HEK293T (cell line): ENCODE measurements at regions not wholly inside any gene's neighbourhood (a gene's known extent, or its start where the extent isn't known, plus 50 kb on each side); places are given as distances from the start of the nearest gene placed in this dataset.
"Not testable (repeated sequence)": the region's sequence is repeated elsewhere in the genome, so short reads cannot be mapped to it uniquely, and the experiment has no call there.

Source experiments
- CTCF ChIA-PET: fragments of 350-600 bp; formaldehyde crosslinking; extraction: SDS; loops from one replicate; lab custom pipeline; 2021; ENCODE audit warnings: antibody characterized with exemption, inconsistent platforms; lab: Yijun Ruan, JAX
- POLR2A ChIA-PET: fragments of 350-600 bp; formaldehyde crosslinking; extraction: SDS; loops from one replicate; lab custom pipeline; 2020; ENCODE audit warnings: antibody characterized with exemption, inconsistent platforms; lab: Yijun Ruan, JAX
- DNase-seq: peaks from one replicate; pipeline ENCODE4 v3.0.0; 2012; ENCODE audit warnings: mixed read lengths; ENCODE audit errors: extremely low spot score
- ARNT ChIP-seq: fragments of 450-650 bp; IDR thresholded peaks from 2 replicates; pipeline ENCODE4 v1.6.1; 2017; ENCODE audit warnings: mild to moderate bottlenecking
- BHLHE40 ChIP-seq: fragments of 450-650 bp; IDR thresholded peaks from 2 replicates; pipeline ENCODE4 v1.6.1; 2016; ENCODE audit warnings: mild to moderate bottlenecking, moderate library complexity, borderline replicate concordance
- CTBP1 ChIP-seq: fragments of 450-650 bp; IDR thresholded peaks from 2 replicates; pipeline ENCODE4 v1.6.1; 2016; ENCODE audit warnings: borderline replicate concordance
- ELF4 ChIP-seq: fragments of 450-650 bp; IDR thresholded peaks from 2 replicates; pipeline ENCODE4 v1.6.1; 2017; ENCODE audit warnings: antibody characterized with exemption
- FOXA1 ChIP-seq: fragments of 450-650 bp; IDR thresholded peaks from 2 replicates; pipeline ENCODE4 v1.6.1; 2016; ENCODE audit warnings: mild to moderate bottlenecking
- FOXK2 ChIP-seq: fragments of 450-650 bp; IDR thresholded peaks from 2 replicates; pipeline ENCODE4 v1.6.1; 2016; ENCODE audit warnings: mild to moderate bottlenecking
- FOXM1 ChIP-seq: fragments of 450-650 bp; IDR thresholded peaks from 2 replicates; pipeline ENCODE4 v1.6.1; 2017; ENCODE audit warnings: mild to moderate bottlenecking, borderline replicate concordance
- HDGF ChIP-seq: fragments of 450-650 bp; IDR thresholded peaks from 2 replicates; pipeline ENCODE4 v1.6.1; 2017; ENCODE audit warnings: antibody characterized with exemption, borderline replicate concordance
- L3MBTL2 ChIP-seq: fragments of 450-650 bp; conservative IDR thresholded peaks from 2 replicates; pipeline ENCODE4 v1.6.1; 2016; ENCODE audit warnings: mild to moderate bottlenecking
- LEF1 ChIP-seq: fragments of 450-650 bp; IDR thresholded peaks from 2 replicates; pipeline ENCODE4 v1.6.1; 2017; ENCODE audit warnings: mild to moderate bottlenecking, borderline replicate concordance
- NFRKB ChIP-seq: fragments of 450-650 bp; IDR thresholded peaks from 2 replicates; pipeline ENCODE4 v1.6.1; 2016; ENCODE audit warnings: mild to moderate bottlenecking, moderate library complexity
- SP1 ChIP-seq: fragments of 450-650 bp; IDR thresholded peaks from 2 replicates; pipeline ENCODE4 v1.6.1; 2017
- SUZ12 ChIP-seq: fragments of 450-650 bp; IDR thresholded peaks from 2 replicates; pipeline ENCODE4 v1.6.1; 2016; ENCODE audit warnings: mild to moderate bottlenecking
- TARDBP ChIP-seq: fragments of 450-650 bp; IDR thresholded peaks from 2 replicates; pipeline ENCODE4 v1.6.1; 2016
- ZNF384 ChIP-seq: fragments of 450-650 bp; IDR thresholded peaks from 2 replicates; pipeline ENCODE4 v1.6.1; 2016
- TF ChIP-seq, protein P1 (sequence below): fragments of 450-650 bp; IDR thresholded peaks from 2 replicates; pipeline ENCODE4 v1.6.1; 2016

- no peak for DNase-seq
- ChIA-PET POLR2A (no interaction called here), CTCF (interaction anchor here (1.8 kb wide), 1 partner anchor 191 kb away, joined by 6 read pairs; no protein-coding TSS in a partner anchor)
- no peak for TF ChIP-seq NFRKB
- TF ChIP-seq BHLHE40: no peak
- TF ChIP-seq LEF1: no peak
- no peak for TF ChIP-seq CTBP1
- TF ChIP-seq HDGF: no peak
- TF ChIP-seq, protein P1, sequence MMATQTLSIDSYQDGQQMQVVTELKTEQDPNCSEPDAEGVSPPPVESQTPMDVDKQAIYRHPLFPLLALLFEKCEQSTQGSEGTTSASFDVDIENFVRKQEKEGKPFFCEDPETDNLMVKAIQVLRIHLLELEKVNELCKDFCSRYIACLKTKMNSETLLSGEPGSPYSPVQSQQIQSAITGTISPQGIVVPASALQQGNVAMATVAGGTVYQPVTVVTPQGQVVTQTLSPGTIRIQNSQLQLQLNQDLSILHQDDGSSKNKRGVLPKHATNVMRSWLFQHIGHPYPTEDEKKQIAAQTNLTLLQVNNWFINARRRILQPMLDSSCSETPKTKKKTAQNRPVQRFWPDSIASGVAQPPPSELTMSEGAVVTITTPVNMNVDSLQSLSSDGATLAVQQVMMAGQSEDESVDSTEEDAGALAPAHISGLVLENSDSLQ: no peak
- TF ChIP-seq FOXM1: no peak
- no peak for TF ChIP-seq L3MBTL2
- no peak for TF ChIP-seq FOXK2
- TF ChIP-seq ARNT: no peak
- TF ChIP-seq ZNF384: no peak
- no peak for TF ChIP-seq ELF4
- TF ChIP-seq SP1: no peak
- no peak for TF ChIP-seq SUZ12
Observed at GRCh38 chr4:1547131-1547855, 136.8 kb downstream of the FAM53A start.

DNA sequence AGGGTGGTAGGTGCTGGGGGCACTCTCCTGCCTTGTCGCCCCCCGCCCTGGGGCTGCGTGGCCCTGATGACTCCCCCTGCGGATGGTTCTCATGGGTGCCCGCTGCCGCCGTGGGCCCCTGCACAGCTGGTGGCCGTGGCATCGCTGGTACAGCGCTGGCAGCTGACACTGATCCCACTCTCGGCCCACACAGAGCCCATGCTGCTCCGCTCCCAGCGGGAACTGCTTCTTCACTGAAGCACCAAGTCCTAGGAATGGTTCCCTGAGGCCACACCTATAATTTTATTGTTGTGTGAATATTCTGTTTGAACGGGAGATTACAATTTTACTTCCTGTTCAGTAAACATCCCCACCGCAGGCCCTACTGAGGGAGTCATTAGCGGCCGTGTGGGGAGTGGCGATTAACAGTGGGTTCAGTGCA is 138.6 kb upstream of the NKX1-1 start:
- TF ChIP-seq SUZ12 (no peak), ARNT (no peak), FOXM1 (no peak), NFRKB (no peak), L3MBTL2 (no peak), TARDBP (no peak), BHLHE40 (no peak)
- DNase-seq: no peak
- CTCF ChIA-PET: no interaction called here
- POLR2A ChIA-PET: no interaction called here

DNA sequence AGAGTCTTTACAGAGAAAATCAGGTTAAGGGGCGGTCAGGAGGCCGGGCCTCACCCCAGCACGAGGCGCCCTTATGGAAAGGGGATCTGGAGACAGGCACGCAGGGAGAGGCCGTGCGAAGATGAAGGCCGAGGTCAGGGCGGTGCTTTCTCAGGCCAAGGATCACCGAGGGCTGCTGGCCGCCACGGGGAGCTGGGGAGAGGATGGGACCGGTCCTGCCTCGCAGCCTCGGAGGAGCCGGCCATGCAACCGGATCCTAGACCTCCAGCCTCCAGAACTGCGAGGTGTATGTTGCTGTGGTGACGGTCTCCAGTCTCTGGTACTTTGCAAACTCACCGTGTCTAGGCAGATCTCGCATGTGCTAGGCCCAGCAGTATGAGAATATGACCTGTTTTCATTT is 138.2 kb upstream of the NKX1-1 start:
- POLR2A ChIA-PET, DNase-seq, CTCF ChIA-PET: not testable (repeated sequence)

DNA sequence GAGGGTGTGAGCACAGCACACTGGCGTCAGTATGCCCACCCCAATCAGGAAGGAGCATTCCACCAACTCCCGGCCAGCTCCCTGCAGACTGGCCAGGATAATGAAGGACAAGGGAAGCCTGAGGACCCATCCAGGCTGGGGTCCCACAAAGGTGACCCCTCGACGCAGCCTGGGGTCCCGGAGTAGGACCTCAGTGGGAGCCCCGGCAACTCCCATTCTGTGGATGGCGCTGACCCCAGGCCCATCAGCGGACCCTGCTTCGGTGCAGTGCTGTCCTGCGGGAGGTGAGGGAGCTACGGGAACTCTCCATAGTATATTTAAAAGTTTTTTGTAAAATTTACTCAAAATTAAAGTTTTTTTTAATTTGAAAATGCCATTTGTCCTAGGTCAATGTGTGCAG is 137.7 kb upstream of the NKX1-1 start:
- ChIA-PET POLR2A (no interaction called here), CTCF (no interaction called here)
- TF ChIP-seq, protein P1: no peak
- TF ChIP-seq CTBP1: no peak
- no peak for TF ChIP-seq ARNT
- TF ChIP-seq ELF4: no peak
- TF ChIP-seq BHLHE40: no peak
- TF ChIP-seq NFRKB: no peak
- no peak for TF ChIP-seq SP1
- TF ChIP-seq FOXA1: no peak
- no peak for TF ChIP-seq ZNF384
- no peak for TF ChIP-seq SUZ12
- no peak for TF ChIP-seq FOXM1
- no peak for TF ChIP-seq L3MBTL2
- no peak for TF ChIP-seq FOXK2
- TF ChIP-seq LEF1: no peak
- no peak for DNase-seq

- ChIA-PET CTCF (no interaction called here), POLR2A (no interaction called here)
- DNase-seq: no peak
- no peak for TF ChIP-seq LEF1
- TF ChIP-seq ZNF384: no peak
- no peak for TF ChIP-seq FOXM1
- TF ChIP-seq SUZ12: no peak
- no peak for TF ChIP-seq FOXK2
- TF ChIP-seq ELF4: no peak
- TF ChIP-seq, protein P1: no peak
- TF ChIP-seq L3MBTL2: no peak
- TF ChIP-seq TARDBP: no peak
Observed at GRCh38 chr4:1543561-1543960, 137.3 kb upstream of the NKX1-1 start.

DNA sequence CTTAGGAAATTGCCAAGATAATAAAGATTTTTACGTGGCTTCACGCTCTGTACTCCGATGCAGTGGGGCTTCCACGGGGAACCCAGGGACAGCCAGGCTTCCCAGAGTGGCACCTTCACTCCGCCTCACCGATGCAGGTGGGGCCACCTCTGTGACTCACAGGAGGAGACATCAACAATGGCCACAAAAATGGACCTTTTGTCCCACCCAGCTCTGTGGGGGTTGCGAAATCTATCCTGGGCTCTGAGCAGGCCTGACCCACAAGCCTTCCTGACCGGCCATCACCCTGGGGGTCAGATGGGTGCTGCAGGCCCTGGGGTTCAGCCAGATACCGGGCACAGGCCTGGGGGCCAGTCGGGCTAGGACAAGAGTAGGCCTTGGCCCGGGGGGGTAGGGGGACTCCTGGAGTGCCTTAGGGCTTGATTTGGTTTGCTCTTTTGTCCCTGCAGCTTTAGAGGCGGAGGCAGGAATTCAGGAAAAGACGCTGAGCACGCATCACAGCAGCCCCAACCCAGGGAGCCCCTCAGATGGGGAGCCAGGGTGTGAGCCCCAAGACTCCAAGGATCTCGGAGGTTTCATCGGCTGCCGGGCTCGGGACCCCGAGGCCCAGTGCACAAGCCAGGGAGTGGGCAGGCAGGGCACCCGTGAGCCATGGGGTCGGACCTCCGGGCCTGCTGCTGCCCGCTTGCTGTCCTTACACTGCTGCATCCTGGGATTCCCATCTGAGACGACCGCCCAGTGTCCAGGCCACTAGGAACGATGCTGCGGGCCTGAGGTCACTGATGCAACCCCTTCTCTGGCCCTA is 136.5 kb upstream of the NKX1-1 start:
- DNase-seq: no peak
- TF ChIP-seq HDGF (no peak), BHLHE40 (no peak), SP1 (no peak), SUZ12 (no peak), ZNF384 (no peak), FOXK2 (no peak), CTBP1 (no peak)
- POLR2A ChIA-PET: no interaction called here
- CTCF ChIA-PET: no interaction called here

GRCh38 chr4:1542226-1542490 is 135.9 kb upstream of the NKX1-1 start:
- CTCF ChIA-PET: no interaction called here
- no peak for TF ChIP-seq ZNF384
- no peak for TF ChIP-seq ARNT
- no peak for TF ChIP-seq ELF4
- no peak for TF ChIP-seq LEF1
- no peak for TF ChIP-seq FOXK2
- no peak for TF ChIP-seq SP1
- no peak for TF ChIP-seq BHLHE40
- no peak for TF ChIP-seq HDGF
- no peak for TF ChIP-seq TARDBP
- POLR2A ChIA-PET: no interaction called here

More at GRCh38 chr4:1542226-1542490, 135.9 kb upstream of the NKX1-1 start:
- DNase-seq: no peak
